H9 (cell line): ENCODE measurements at regions not wholly inside any gene's neighbourhood (a gene's known extent, or its start where the extent isn't known, plus 50 kb on each side); places are given as distances from the start of the nearest gene placed in this dataset.

Experiments used
- DNase-seq: peaks from one replicate; pipeline ENCODE4 v3.0.0-alpha.2; 2017
- H2AFZ ChIP-seq: one replicate; pipeline ENCODE4 v1.6.1; 2013; ENCODE audit warnings: mild to moderate bottlenecking, low read length, control low read depth, moderate library complexity
- H2AK5ac ChIP-seq: 2 replicates; pipeline ENCODE4 v1.6.1; 2013; ENCODE audit warnings: low read length, control low read depth, mixed read lengths; ENCODE audit not compliant: insufficient read length
- H2BK120ac ChIP-seq: one replicate; pipeline ENCODE4 v1.6.1; 2013; ENCODE audit warnings: low read depth, mild to moderate bottlenecking, low read length, control low read depth, inconsistent platforms; ENCODE audit not compliant: poor library complexity, severe bottlenecking
- H2BK12ac ChIP-seq: 2 replicates; pipeline ENCODE4 v1.6.1; 2013; ENCODE audit warnings: low read length, control low read depth, mixed read lengths, low read depth; ENCODE audit not compliant: insufficient read length
- H2BK15ac ChIP-seq: 2 replicates; pipeline ENCODE4 v1.6.1; 2013; ENCODE audit warnings: low read depth, low read length, control low read depth
- H2BK20ac ChIP-seq: one replicate; pipeline ENCODE4 v1.6.1; 2013; ENCODE audit warnings: low read depth, mild to moderate bottlenecking, low read length, control low read depth, inconsistent platforms; ENCODE audit not compliant: poor library complexity, severe bottlenecking
- H2BK5ac ChIP-seq: 2 replicates; pipeline ENCODE4 v1.6.1; 2013; ENCODE audit warnings: low read length, control low read depth, mixed read lengths; ENCODE audit not compliant: insufficient read length
- H3K14ac ChIP-seq: 2 replicates; pipeline ENCODE4 v1.6.1; 2013; ENCODE audit warnings: low read length, control low read depth; ENCODE audit not compliant: insufficient read depth
- H3K18ac ChIP-seq: 2 replicates; pipeline ENCODE4 v1.6.1; 2013; ENCODE audit warnings: low read depth, mild to moderate bottlenecking, mixed read lengths, low read length, control low read depth; ENCODE audit not compliant: insufficient read length
- H3K23ac ChIP-seq: 2 replicates; pipeline ENCODE4 v1.6.1; 2013; ENCODE audit warnings: low read length, control low read depth, mixed read lengths, low read depth; ENCODE audit not compliant: insufficient read length
- H3K23me2 ChIP-seq: 2 replicates; pipeline ENCODE4 v1.6.1; 2013; ENCODE audit warnings: low read depth, mild to moderate bottlenecking, mixed read lengths, low read length, control low read depth; ENCODE audit not compliant: insufficient read length, poor library complexity, severe bottlenecking
- H3K27ac ChIP-seq: 2 replicates; pipeline ENCODE4 v1.5.1; 2013; ENCODE audit warnings: low read length, control low read depth, mixed read lengths, low read depth; ENCODE audit not compliant: insufficient read length
- H3K27me3 ChIP-seq: 2 replicates; pipeline ENCODE4 v1.6.1; 2013; ENCODE audit warnings: low read length, control low read depth, inconsistent platforms; ENCODE audit not compliant: insufficient read depth
- H3K4ac ChIP-seq: 2 replicates; pipeline ENCODE4 v1.6.1; 2013; ENCODE audit warnings: low read depth, mild to moderate bottlenecking, control low read depth, inconsistent platforms, low read length, moderate library complexity
- H3K4me1 ChIP-seq: 2 replicates; pipeline ENCODE4 v1.6.1; 2013; ENCODE audit warnings: low read length, control low read depth, inconsistent platforms; ENCODE audit not compliant: insufficient read depth
- H3K4me2 ChIP-seq: 2 replicates; pipeline ENCODE4 v1.6.1; 2013; ENCODE audit warnings: low read length, control low read depth, mixed read lengths; ENCODE audit not compliant: insufficient read length, insufficient read depth
- H3K56ac ChIP-seq: 2 replicates; pipeline ENCODE4 v1.6.1; 2013; ENCODE audit warnings: low read depth, mild to moderate bottlenecking, mixed read lengths, low read length, control low read depth; ENCODE audit not compliant: insufficient read length
- H3K79me1 ChIP-seq: 2 replicates; pipeline ENCODE4 v1.6.1; 2013; ENCODE audit warnings: low read depth, mild to moderate bottlenecking, moderate library complexity, low read length, control low read depth, inconsistent platforms; ENCODE audit not compliant: insufficient read depth, poor library complexity, severe bottlenecking
- H3K79me2 ChIP-seq: 2 replicates; pipeline ENCODE4 v1.6.1; 2013; ENCODE audit warnings: low read length, control low read depth, inconsistent platforms; ENCODE audit not compliant: insufficient read depth
- H3K9ac ChIP-seq: 2 replicates; pipeline ENCODE4 v1.6.1; 2013; ENCODE audit warnings: low read length, control low read depth, mixed read lengths; ENCODE audit not compliant: insufficient read length; ENCODE audit errors: extremely low read depth
- H3K9me3 ChIP-seq: one replicate; pipeline ENCODE4 v1.6.1; 2013; ENCODE audit warnings: low read depth, low read length, inconsistent platforms; ENCODE audit not compliant: control insufficient read depth
- H3T11ph ChIP-seq: one replicate; pipeline ENCODE4 v1.6.1; 2013; ENCODE audit warnings: mild to moderate bottlenecking, low read length, control low read depth, inconsistent platforms
- H4K20me1 ChIP-seq: one replicate; pipeline ENCODE4 v1.6.1; 2013; ENCODE audit not compliant: control insufficient read depth, insufficient read length, insufficient read depth
- H4K5ac ChIP-seq: 2 replicates; pipeline ENCODE4 v1.6.1; 2013; ENCODE audit warnings: low read depth, mild to moderate bottlenecking, mixed read lengths, low read length, control low read depth; ENCODE audit not compliant: insufficient read length
- H4K8ac ChIP-seq: replicated peaks from 2 replicates; pipeline ENCODE4 v1.6.1; 2013; ENCODE audit warnings: low read length, control low read depth, mixed read lengths, low read depth; ENCODE audit not compliant: insufficient read length
- H4K91ac ChIP-seq: 2 replicates; pipeline ENCODE4 v1.6.1; 2013; ENCODE audit warnings: low read depth, mild to moderate bottlenecking, moderate library complexity, mixed read lengths, low read length, control low read depth; ENCODE audit not compliant: insufficient read length
- H3K27ac Mint-ChIP-seq, 3 experiments: 2 replicates in 2 of 3; 3 replicates in 1 of 3; pipeline ENCODE4 v1.8.0; 2020 to 2021; ENCODE audit warnings: mixed read lengths in 3 of 3, mild to moderate bottlenecking in 1 of 3, moderate library complexity in 1 of 3
- H3K27me3 Mint-ChIP-seq: 2 replicates; pipeline ENCODE4 v1.8.0; 2021; ENCODE audit warnings: low read depth, mild to moderate bottlenecking, moderate library complexity, mixed read lengths
- H3K36me3 Mint-ChIP-seq, 3 experiments: 2 replicates in 2 of 3; 3 replicates in 1 of 3; pipeline ENCODE4 v1.8.0; 2020 to 2021; ENCODE audit warnings: low read depth in 3 of 3, mixed read lengths in 3 of 3; ENCODE audit not compliant: insufficient read depth in 1 of 3
- H3K4me1 Mint-ChIP-seq, 2 experiments: 2 replicates each; pipeline ENCODE4 v1.8.0; 2020; ENCODE audit warnings: mixed read lengths in 2 of 2
- H3K4me3 Mint-ChIP-seq, 2 experiments: 2 replicates in 1 of 2; 3 replicates in 1 of 2; pipeline ENCODE4 v1.8.0; 2020 to 2021; ENCODE audit warnings: mild to moderate bottlenecking in 2 of 2, mixed read lengths in 2 of 2, moderate library complexity in 1 of 2
- H3K9me3 Mint-ChIP-seq, 2 experiments: 2 replicates in 1 of 2; 3 replicates in 1 of 2; pipeline ENCODE4 v1.8.0; 2020; ENCODE audit warnings: mild to moderate bottlenecking in 2 of 2, mixed read lengths in 2 of 2, moderate library complexity in 1 of 2
- CTCF ChIP-seq: fragments of 200-600 bp; sonication (generic); conservative IDR thresholded peaks from 3 replicates; pipeline ENCODE4 v1.8.0; 2021; ENCODE audit warnings: antibody characterized with exemption, mild to moderate bottlenecking
- WGBS: extraction: QIAGEN DNeasy Blood & Tissue Kit; methylation state at CpG from one replicate; pipeline ENCODE4 v1.1.7; 2013; ENCODE audit warnings: missing lambda C conversion rate, low lambda C conversion rate, mixed read lengths; ENCODE audit not compliant: insufficient read length; ENCODE audit errors: extremely low coverage; 5-methylcytosine and 5-hydroxymethylcytosine counted together

- no peak overlapping the region for H3T11ph ChIP-seq
Observed at GRCh38 chr2:238665919-238666318, 182.0 kb upstream of the TWIST2 start.

More at GRCh38 chr2:238665919-238666318, 182.0 kb upstream of the TWIST2 start:
- Histone ChIP-seq H3K14ac (no peak overlapping the region), H3K9ac (no peak overlapping the region), H3K79me2 (no peaks in the 10 kb centered on the region), H3K23me2 (no peaks in the 10 kb centered on the region), H3K23ac (no peak overlapping the region), H2BK12ac (no peak overlapping the region), H3K79me1 (no peaks in the 10 kb centered on the region), H3K9me3 (no peaks in the 10 kb centered on the region), H2AFZ (no peak overlapping the region), H2BK15ac (no peak overlapping the region), H2BK120ac (no peak overlapping the region), H4K8ac (no peak overlapping the region), H2AK5ac (no peak overlapping the region), H4K5ac (no peak overlapping the region), H3K18ac (no peak overlapping the region), H4K91ac (no peak overlapping the region), H4K20me1 (no peaks in the 10 kb centered on the region), H2BK20ac (no peak overlapping the region), H2BK5ac (no peak overlapping the region), H3K56ac (no peak overlapping the region), H3K27me3 (no peaks in the 10 kb centered on the region), H3K4me1 (no peaks in the 10 kb centered on the region), H3K4me2 (no peak overlapping the region), H3K4ac (no peak overlapping the region), H3K27ac (no peak overlapping the region)
- Mint-ChIP-seq H3K36me3 (no peaks in the 10 kb centered on the region), H3K4me1 (no peaks in the 10 kb centered on the region), H3K27ac (no peak overlapping the region), H3K4me3 (no peak overlapping the region), H3K9me3 (peaks cover 6 to 8% of the 10 kb centered on the region in 2 experiments; a peak in 4 of 5 replicates), H3K27me3 (peaks cover 38% of the 10 kb centered on the region)
- no peak for TF ChIP-seq CTCF
- WGBS = no CpG with 5 or more reads among the region's 3 CpGs
- no peak for DNase-seq
